ENCODE measurements at regions not wholly inside any gene's neighbourhood (a gene's known extent, or its start where the extent isn't known, plus 50 kb on each side); places are given as distances from the start of the nearest gene placed in this dataset.
"Not testable (repeated sequence)": the region's sequence is repeated elsewhere in the genome, so short reads cannot be mapped to it uniquely, and the experiment has no call there.

DNA sequence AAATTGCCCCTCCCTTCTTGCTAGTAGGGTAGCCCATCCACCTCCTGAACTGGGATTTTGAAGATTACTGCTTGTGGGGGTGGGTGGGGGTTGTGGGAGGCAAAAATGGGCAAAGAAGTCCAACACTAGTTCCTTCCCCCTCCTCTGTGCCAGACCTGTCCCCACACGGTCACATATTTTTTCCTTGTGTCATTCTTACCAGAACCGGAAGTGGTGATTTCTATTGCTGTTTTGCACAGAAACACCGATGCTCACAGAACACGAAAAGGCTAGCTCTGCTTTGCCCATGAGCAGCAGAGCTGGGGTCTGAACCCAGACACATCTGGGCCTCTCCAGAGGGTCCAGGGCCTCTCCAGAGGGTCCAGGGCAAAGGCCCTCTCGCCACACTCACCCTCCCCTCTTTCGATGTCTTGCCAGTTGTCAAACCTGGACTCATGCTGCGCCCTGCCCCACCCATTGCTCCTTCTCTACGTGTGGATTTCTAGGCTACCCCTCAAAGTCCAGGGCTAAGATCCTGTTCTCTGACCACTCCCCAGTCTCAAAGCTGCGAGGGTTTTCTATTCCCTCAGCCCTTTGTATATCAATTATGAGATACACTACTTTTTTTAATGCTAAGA lies 264.4 kb upstream of the MSX2 start:
- TF ChIP-seq, protein P1, sequence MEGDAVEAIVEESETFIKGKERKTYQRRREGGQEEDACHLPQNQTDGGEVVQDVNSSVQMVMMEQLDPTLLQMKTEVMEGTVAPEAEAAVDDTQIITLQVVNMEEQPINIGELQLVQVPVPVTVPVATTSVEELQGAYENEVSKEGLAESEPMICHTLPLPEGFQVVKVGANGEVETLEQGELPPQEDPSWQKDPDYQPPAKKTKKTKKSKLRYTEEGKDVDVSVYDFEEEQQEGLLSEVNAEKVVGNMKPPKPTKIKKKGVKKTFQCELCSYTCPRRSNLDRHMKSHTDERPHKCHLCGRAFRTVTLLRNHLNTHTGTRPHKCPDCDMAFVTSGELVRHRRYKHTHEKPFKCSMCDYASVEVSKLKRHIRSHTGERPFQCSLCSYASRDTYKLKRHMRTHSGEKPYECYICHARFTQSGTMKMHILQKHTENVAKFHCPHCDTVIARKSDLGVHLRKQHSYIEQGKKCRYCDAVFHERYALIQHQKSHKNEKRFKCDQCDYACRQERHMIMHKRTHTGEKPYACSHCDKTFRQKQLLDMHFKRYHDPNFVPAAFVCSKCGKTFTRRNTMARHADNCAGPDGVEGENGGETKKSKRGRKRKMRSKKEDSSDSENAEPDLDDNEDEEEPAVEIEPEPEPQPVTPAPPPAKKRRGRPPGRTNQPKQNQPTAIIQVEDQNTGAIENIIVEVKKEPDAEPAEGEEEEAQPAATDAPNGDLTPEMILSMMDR (IDR thresholded peaks at IDR 0.05) = no peak
- no peak for DNase-seq
- H3K4me1 ChIP-seq = no peaks in the 10 kb centered on the region
- no peaks in the 10 kb centered on the region for H3K9me3 ChIP-seq
- intact Hi-C loops (cut with DNase I) = no loop called here
- H3K4me3 ChIP-seq = no peak overlapping the region
- no peak for ATAC-seq
- no peak overlapping the region for H3K27ac ChIP-seq
- no peaks in the 10 kb centered on the region for H3K36me3 ChIP-seq
- H3K27me3 ChIP-seq = no peaks in the 10 kb centered on the region

DNA sequence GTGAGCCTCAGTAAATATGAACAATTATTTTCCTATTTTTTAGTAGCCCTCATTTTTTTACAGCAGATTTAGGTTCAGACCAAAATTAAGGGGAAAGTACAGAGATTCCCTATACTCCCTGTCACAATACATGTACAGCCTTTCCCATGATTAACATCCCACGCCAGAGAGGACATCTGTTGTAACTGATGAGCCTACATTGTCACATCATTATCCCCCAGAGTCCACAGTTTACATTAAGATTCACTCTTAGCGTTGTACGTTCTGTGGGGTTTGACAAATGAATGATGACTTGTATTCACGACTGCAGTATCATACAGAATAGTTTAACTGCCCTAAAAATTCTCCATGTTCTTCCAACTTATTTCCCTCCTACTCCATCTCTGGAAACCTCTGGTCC lies 262.3 kb upstream of the MSX2 start:
- intact Hi-C loops (cut with DNase I) = no loop called here
- H3K4me3 ChIP-seq = no peak overlapping the region
- ATAC-seq (no peak), DNase-seq (no peak)
- TF ChIP-seq, protein P1 (IDR thresholded peaks at IDR 0.05) = no peak
- H3K27me3 ChIP-seq = no peaks in the 10 kb centered on the region
- no peak overlapping the region for H3K27ac ChIP-seq
- H3K36me3 ChIP-seq = no peaks in the 10 kb centered on the region
- no peaks in the 10 kb centered on the region for H3K4me1 ChIP-seq
- H3K9me3 ChIP-seq = no peaks in the 10 kb centered on the region

GRCh38 chr5:174464504-174465165 lies 259.7 kb upstream of the MSX2 start:
- Histone ChIP-seq H3K27ac (no peak overlapping the region), H3K4me3 (no peak overlapping the region), H3K36me3 (no peaks in the 10 kb centered on the region), H3K4me1 (no peaks in the 10 kb centered on the region), H3K27me3 (no peaks in the 10 kb centered on the region), H3K9me3 (no peaks in the 10 kb centered on the region)
- intact Hi-C loops (cut with DNase I) = no loop called here
- DNase-seq (no peak), ATAC-seq (no peak)
- TF ChIP-seq, protein P1 (IDR thresholded peaks at IDR 0.05) = no peak

DNA sequence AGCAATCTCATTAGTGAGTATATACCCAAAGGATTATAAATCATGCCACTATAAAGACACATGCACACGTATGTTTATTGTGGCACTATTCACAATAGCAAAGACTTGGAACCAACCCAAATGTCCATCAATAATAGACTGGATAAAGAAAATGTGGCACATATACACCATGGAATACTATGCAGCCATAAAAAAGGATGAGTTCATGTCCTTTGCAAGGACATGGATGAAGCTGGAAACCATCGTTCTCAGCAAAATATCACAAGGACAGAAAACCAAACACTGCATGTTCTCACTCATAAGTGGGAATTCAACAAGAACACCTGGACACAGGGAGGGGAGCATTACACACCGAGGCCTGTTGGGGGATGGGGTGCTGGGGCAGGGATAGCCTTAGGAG lies 252.9 kb upstream of the MSX2 start:
- not testable (repeated sequence) for H3K27ac ChIP-seq, DNase-seq, H3K36me3 ChIP-seq

GRCh38 chr5:174472956-174473355 lies 251.4 kb upstream of the MSX2 start:
- Histone ChIP-seq H3K27me3 (no peaks in the 10 kb centered on the region), H3K4me1 (no peaks in the 10 kb centered on the region), H3K27ac (no peak overlapping the region), H3K4me3 (no peak overlapping the region), H3K36me3 (no peaks in the 10 kb centered on the region), H3K9me3 (peaks cover 5% of the 10 kb centered on the region)
- ATAC-seq (no peak), DNase-seq (no peak)
- intact Hi-C loops (cut with DNase I) = no loop called here
- TF ChIP-seq, protein P1 (IDR thresholded peaks at IDR 0.05) = no peak

More for the DNA sequence above, 252.9 kb upstream of the MSX2 start:
- H3K27me3 ChIP-seq; H3K4me3 ChIP-seq; H3K9me3 ChIP-seq; ATAC-seq; intact Hi-C loops (cut with DNase I); H3K4me1 ChIP-seq: not testable (repeated sequence)

GRCh38 chr5:174476001-174476400 lies 248.4 kb upstream of the MSX2 start:
- ATAC-seq; intact Hi-C loops (cut with DNase I); H3K36me3 ChIP-seq; H3K27me3 ChIP-seq; H3K4me1 ChIP-seq; H3K4me3 ChIP-seq; DNase-seq; H3K27ac ChIP-seq: not testable (repeated sequence)
- peaks cover 12% of the 10 kb centered on the region for H3K9me3 ChIP-seq

All from upper lobe of right lung (tissue), 1 donor.